Stimulated activated CD4-positive, alpha-beta T cell treated with anti-CD3 and anti-CD28 coated beads, Interleukin-12 subunit alpha, Interleukin-12 subunit beta, amount 100 ng/mL, for 48 hours (primary cell): ENCODE measurements at regions not wholly inside any gene's neighbourhood (a gene's known extent, or its start where the extent isn't known, plus 50 kb on each side); places are given as distances from the start of the nearest gene placed in this dataset.

Source experiments
- DNase-seq, 3 donors: peaks; one replicate each; pipeline ENCODE4 v3.0.0-alpha.2; 2020; ENCODE audit warnings: low read depth in 2 of 3, low spot score in 1 of 3

DNA sequence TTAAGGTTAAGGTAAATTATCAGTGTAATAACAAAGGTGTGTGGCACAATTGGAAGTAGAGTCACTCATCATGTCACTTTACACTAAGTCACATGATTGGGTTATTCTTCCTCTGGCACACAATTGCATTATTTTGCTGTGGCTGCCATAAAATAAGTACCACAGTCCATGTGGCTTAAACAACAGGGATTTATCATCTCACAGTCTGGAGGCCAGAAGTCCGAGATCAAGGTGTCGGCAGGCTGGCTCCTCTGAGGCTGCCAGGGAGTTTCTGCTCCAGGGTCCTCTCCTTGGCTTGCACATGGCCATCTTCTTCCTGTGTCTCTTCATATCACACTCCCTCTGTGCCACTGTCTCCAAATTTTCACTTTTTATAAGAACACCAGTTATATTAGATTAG, 421.2 kb downstream of the CMPK2 start:
- DNase-seq = no peak

DNA sequence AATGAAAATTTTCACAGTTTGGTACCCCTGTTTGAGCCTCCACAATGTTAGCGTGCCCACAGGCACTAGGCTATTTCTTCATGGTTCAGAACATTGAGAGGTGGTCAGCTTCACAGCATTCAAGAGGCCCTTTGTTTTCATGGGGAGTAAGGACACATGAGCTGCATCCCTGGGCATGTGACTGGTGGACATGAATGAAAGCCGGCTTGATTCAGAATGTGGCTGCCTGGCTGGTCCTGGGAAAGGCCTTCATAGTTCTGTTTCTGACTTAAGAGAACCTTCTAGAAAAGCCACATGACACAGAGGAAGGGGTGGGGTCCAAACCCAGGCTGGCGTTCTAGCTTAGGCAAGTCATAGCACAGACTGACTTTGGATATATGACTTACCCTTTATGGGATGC, 420.6 kb downstream of the CMPK2 start:
- no peak for DNase-seq

DNA sequence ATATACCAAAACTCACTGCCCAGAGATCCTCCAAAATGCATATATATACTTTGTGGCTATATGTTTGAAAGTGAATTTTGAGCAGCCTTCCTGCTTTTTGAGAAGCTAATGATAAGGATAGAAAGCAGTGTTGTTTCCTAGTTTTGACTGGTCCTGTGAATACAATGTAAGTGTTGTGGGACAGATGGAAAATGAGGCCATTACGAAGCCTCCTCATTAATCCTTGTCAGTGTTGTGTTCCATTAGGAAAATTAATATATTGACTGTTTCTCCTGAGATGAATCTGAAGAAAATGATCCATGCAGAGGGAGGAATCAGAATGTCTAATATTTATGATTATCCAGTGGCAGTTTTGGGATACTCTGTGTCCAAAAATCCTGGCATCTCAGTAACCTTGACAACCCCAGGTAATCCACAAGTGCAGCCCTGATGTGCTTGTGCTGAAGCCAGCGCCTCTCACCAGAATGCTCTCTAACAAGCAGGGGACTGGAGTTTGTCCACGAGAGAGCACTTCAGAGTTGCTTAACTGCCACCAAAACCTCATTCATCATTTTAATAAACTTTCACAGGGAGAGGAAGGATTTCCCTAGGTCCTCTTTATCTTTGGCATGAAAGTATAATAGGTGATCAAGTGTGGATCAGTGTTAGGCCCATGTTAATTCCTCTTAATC, 418.6 kb downstream of the CMPK2 start:
- DNase-seq = no peak

DNA sequence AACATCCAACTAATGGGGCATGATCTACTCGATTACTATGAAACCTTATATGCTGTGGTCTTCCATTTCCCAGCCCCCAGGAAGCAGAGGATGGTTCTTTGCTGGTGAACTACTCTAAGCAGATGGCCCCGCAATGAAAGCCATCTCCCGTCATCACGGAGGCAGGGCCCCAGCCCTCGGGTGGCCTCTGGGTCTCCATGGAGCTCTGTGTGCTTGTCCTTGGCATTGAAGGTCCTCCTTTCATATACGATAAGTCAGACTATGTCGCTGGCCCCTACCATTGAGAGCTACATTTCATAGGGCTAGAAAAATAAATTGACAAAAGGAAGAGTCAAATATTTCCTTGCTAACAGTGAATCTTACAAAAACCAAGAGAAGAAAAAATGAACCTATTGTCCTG, 416.8 kb downstream of the CMPK2 start:
- no peak for DNase-seq

DNA sequence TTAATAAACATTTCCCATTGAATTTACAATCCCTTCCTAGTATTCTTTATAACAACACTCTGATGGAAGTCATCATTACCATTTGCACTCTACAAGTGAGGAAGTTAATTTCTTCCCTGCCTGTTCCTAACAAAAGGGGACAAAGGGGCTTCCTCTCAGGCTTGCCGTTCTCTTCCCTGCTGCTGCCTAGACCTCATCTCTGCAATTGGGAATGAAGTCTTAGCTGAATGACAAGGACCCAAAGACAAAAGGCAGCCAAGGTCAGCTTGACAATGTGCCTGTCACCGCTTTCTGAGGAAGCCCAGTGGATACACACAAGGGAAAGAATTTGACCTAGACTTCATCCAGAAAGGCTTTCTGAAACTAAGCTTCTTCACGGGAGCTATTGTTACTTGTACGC, 416.4 kb downstream of the CMPK2 start:
- DNase-seq = no peak

DNA sequence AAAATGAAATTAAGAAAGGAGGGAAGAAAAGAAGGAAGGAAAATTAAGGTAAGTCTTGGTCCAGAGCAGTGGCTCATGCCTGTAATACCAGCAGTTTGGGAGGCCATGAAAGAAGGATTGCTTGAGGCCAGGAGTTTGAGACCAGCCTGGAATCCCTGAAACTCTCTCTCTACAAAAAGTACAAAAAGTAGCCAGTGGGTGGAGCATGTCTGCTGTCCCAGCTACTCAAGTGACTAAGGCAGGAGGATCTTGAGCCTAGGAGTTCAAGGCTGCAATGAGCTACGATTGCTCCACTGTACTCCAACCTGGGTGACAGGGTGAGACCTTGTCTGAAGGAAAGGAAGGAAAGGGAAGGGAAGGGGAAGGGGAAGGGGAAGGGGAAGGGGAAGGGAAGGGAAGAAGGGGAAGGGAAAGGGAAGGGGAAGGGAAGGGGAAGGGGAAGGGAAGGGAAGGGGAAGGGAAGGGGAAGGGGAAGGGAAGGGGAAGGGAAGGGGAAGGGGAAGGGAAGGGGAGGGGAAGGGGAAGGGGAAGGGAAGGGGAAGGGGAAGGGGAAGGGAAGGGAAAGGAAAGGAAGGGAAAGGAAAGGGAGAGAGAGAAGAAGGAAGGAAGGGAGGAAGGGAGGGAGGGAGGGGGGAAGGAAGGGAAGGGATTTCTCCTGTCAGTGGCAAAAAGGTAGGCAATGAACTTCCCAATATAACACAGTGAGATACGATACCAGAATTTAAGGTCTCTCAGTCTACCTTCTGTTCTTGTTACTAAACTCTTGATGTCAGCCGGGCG, 412.8 kb downstream of the CMPK2 start:
- no peak for DNase-seq

DNA sequence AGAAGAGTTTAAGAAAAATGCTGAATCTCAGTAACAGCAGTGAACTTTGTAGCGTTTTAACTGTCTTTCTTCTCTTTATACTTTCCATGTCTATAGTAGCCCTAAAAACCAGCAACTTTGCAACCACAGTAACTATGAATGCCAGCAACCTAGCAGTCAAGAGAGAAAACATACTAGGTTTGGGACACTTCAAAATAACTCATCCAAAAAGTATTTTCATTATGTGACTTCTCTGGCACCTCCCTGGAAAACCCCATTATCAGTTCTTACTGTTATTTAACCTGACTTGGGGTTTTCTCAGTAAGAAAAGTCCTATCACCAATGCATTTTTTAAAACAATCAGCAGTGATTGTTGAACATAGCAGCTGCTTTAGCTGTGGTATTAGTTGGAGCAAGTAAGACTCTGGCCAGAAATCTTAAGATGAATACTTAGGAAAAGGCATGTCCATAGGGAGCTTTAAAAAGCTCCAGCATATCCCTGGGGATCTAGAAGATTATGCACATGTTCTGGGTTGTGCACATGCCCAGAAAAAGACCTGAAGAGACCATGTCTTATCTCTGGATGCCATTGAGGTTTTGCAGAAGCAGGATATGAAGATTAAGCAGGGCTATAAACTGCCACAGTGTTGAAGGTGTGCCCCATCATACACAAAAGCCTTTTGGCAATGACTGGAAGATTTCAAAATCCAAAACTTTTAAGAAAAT, 411.3 kb downstream of the CMPK2 start:
- no peak for DNase-seq

DNA sequence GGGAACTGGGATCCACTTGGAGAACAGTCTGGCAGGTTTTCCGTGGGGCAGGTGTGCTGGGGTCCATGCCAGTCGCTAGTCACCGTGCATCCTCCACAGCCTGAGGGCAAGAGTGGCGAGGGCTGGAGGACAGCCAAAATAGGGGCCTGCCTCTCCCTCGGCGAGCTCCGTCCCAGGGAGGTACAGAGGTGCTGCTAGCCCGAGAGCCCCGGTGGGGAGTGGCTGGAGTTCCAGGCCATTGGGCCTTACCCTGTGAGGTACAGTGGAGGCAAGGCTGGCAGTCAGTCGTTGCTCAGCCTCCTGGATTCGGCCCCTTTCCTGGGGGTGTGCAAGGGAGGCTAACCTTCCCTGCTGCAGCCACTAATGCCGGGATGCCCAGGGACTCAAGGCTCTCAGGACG, 406.6 kb downstream of the CMPK2 start:
- DNase-seq = no peak

DNA sequence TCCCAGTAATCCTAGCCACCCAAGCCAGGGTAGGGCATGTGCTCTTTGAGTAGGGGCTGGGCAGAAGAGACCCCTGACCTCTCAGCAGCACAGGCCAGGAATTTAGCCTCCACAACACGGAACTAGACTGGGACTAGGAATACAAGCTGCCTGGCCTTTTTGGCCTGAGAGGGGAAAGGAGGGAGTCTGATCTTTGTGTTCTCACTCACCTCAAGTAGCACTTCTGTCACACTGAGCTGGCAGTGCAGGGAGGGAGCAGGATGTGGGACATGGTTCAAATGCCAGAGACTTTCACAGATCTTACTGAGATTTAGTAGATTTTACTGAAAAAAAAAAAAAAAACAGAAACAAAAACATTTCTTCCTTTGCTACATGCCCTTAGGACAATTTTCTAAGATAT, 395.2 kb downstream of the CMPK2 start:
- DNase-seq = no peak

DNA sequence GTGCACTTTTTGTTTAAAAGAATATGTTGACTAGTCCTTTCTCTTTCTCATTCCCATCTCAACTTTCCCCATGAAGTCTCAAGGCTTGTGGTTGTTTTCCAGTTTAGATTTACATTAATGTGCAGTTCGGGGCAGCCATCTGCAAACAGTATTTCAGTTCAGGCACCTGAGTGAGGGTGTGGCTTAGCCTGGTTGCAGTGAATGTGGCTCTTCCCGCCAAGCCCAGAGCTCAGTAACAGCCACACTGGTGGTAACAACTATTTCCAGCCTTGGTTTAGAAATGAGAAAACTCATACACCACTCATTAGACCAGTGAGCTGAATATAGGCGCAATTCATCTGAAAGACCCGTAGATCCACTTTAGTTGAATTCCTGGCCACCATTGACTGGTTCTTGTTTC, 394.3 kb downstream of the CMPK2 start:
- DNase-seq = no peak

DNA sequence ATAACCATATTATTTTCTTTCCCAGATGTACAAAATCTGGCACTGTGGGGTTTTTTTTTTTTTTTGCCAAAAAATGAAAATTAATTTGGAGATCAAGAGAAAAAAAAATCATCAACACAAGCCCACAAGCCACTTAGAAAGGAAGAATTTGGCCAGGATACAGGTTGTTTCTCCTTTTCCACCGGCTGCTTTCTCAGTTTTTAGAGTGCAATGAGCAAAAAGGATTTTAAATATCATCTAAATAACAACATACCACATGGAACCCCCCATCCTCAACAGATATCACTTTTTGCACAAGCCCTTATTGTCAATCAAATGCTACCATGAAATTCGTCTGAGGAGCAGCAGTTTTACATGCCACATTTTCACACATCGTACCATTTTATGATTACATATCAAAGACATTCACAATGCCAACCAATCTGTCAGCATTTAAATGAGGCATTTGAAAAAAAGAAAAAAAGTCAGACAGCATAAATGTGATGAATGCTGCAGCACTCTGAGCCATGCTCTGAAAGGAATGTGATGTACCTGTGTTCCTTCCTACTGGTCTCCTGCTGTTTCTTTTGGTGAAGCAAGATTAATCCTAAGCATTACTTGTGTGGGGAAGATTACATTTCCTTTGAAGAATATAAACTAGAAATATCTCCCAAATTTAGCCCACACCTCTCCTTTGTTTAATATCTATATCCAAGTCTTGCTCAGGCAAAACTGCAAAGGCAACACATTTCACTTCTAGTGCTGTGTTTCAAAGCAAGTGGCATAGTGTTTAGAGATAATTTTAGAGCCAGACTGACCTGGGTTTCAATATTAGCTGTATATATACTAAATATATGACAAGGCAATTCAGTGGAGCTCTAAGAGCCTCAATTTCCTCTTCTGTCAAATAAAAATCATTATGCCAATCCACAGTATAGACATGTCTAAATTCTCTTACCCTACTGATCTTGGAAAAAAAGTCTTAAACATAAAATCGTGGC, 391.3 kb downstream of the CMPK2 start:
- no peak for DNase-seq

DNA sequence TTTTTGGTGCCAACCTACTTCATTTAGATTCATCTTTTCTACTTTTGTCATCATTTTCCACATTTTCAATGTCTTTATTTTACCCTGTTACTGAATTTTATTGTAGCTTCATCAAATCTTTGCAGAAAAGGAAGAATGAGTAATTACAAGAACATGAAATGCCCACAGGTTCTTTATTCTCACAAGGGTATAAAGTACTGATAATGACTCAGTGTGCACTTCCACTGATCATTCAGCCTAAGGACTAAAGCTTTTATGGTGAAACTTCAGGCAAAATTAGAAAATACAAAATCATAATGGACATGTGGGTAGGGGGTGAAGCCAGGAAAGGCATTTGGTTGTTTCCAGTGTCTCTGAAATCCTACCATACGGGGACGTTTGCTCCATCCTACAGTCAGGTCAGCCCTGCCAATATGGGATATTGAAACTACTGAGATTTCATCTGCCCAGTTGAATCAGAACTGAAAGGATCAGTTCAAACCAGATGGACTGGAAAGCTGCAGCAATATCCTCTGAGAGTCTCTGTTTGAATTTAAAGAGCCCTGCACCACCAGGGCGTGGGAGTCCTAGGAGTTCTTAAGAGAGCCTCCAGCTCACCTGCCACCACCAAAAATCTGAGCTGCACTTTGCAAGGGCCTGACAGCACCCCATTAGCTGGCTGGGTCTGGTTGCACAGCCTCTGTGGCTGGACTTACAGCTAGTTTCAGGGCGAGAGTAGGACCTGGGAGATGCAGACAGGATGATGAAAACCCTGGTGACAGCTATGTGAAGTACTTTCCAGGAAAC, 390.4 kb downstream of the CMPK2 start:
- DNase-seq = no peak

DNA sequence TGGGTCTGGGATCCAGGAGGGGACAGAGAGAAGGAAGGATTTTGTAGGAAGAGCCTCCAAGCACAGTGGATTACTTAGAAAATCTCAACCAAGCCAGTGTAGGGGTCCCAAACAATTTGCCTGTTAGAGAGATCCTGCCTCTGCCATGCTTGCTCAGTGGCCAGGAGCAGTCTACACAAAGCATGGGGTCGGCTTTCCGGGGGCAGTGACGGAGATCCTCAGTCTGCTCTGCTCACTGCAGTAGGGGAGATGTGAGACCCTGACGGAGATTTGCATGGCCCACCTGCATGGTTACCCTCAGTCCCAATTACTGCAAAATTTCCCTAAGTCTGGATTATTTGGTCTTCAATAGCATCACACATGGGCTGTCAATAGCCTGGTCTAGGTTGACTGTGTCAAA, 385.2 kb downstream of the CMPK2 start:
- no peak for DNase-seq

DNA sequence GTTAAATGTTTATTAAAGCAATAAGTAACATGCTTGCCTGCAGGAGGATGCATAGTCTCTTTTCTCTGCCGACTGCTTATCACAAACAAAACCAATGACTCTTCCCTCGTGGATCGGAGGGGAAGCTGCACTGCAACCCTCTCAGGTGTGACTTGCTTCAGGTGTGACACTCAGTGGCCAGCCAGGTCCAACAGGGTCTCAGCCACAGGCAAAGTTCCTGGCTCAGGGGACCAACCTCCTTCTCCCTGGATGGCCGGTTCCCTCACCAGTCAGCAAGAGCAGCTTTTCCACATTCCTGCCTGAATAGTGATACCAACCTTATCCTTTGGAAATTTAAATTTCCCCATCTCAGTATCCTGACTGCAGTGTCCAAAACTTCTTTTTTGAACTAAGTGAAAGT, 383.5 kb downstream of the CMPK2 start:
- DNase-seq = no peak

DNA sequence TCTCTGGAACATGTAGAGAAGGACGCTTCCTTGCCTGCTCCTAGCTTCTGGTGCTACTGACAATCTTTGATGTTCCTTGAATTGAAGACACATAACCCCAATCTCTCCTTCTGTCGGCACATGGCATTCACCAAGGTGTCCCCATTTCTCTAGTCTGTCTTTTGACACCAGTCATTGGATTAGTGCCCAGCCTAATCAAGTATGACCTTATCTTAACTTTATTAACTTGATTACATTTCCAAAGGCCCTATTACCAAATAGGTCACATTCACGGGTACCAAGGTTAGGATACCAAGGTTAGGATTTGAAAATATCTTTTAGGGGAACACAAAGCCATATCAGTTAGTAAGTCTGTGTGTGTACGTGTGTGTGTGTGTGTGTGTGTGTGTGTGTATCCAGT, 377.9 kb downstream of the CMPK2 start:
- no peak for DNase-seq

DNA sequence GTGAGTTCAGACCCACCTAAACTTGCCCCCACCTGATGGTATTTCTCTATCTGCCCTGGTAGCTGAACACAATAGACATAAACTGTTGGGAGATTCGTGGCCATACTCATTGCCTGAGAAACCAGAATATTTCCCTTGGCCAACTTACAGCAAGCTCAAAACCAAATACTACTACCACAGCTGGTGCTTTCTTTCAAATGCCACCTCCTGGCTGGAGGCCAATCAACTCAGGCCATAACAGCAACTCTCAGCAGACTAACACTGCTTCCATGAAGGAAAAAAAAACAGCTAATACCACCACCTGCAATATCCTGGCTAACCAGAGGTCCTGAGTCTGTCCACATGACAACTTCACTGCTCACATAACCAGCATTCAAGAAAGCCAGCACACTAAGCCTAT, 373.1 kb downstream of the CMPK2 start:
- DNase-seq = no peak

DNA sequence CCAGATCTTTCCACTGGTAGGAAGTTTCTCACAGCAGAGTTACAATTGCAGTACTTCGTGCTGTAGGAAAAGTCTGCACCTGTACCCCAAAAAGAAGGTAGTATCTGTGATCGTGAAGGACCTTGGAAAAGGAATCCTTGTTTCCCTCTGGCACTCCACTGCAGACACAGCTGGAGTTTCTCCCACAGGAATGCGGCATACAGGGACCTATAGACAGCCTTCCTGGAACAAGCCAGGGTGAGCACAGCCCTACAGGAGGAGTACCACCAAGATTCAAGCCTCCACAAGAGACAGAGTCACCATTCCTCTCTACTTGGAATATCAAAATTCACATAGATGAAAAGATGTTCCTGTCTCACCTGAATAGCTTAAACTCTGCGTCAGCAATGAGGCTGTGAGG, 372.4 kb downstream of the CMPK2 start:
- DNase-seq = no peak

DNA sequence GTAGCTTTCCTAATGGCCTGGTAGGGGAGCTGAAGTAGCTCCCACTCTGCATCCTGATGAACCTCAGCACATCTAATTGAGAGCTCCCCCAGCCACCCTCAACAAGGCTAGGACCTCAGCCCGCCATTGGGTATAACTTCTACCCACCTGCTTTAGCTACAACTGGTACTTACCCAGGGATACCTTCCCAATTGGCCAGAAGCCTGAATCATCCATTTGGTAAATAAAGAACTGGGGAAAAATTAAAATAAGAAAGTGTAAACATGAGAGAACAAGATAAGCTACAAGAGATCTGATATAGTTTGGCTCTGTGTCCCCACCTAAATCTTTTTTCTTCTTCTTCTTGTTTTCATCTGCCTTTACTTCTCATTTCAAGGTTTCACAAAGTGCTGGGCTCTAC, 372.0 kb downstream of the CMPK2 start:
- DNase-seq = no peak

DNA sequence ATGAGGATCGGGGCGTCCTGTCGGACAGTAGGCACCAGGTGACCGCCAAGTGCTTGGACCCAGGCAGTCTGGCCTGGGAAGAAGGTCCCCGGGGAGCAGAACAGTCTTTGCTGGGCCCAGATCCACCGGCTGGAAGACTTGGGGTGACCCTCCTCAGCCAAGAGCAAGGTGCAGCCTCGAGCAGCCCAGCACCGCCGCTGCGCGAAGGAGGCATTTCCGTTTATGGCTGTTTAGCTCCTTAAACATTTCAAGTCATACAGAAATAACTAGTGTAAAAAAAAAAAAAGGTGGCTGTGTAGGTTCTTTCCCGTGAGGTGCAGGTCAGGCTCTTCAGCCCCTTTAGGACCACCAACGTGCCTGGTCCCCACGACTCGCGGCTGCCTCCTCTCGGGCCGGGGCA, 370.2 kb downstream of the CMPK2 start:
- DNase-seq = no peak

DNA sequence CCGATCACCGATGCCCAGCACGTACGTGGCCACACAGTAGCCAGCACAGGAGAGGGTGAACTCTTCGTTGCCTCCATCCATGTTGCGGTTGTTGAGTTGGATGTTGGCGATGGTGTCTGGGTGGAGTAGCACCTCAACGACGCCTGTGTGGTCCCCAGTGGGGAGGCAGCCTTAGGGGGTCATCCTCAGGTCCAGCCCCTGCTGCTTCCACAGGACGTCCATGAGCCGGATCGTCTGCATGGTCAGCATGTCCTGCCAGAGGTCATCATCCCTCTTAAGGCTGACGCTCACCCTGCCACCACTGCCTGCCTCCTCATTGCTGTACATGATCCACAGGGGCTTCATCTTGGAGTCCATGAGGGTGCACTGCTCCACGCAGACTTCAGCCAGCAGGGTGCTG, 369.3 kb downstream of the CMPK2 start:
- DNase-seq = no peak
